NCI-H2029 (cell line): ENCODE measurements at regions not wholly inside any gene's neighbourhood (a gene's known extent, or its start where the extent isn't known, plus 50 kb on each side); places are given as distances from the start of the nearest gene placed in this dataset.

Experiments used
- DNase-seq: peaks from one replicate; lab custom pipeline; 2025; lab: John Stamatoyannopoulos, UW

DNA sequence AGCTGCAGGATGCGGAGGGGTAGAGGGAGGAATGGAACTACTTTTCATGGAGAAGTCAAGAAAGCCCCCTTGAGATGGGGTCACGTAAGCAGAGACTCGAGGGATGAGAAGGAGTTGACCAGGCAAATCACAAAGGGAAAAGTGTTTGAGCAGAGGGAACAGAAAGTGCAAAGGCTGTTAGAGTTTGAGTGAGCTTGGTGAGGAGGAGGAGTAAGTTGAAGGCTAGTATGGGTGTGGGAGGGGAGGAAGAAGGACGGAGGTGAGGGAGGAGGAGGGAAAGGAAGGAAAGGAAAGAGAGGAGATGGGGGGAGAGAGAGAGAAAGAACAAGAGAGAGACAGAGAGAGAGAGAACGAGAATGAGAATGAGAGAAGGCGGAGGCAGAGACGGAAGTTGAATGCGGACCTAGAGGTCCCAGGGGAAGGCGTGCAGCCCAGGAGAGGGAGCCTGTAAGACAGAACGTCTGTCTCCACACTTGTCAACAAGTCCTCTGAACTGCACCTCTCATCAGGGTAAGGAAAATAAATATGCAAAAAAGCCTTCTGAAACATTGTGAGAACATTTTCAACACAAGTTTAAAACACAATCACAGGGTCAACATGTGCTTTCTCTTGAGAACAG, 279.8 kb upstream of the EEF2KMT start:
- DNase-seq, result no peak

DNA sequence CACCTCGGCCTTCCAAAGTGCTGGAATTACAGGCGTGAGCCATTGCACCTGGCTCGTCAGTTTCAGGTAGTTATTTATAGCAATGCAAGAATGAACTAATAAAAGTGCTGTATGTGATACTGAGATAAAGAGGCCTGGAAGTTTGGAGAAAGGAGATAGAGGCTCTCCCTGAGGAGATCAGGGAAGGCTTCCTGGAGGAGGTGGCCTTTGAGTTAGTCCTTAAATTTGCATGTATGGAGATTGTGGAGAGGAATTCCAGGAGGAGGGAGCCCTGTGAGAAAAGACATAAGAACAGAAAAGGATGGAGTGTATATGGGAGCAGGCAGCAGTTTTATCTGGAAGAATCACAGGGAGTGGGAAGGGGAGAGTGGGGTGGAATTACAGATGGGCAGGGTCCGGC, 276.6 kb upstream of the EEF2KMT start:
- no peak for DNase-seq

DNA sequence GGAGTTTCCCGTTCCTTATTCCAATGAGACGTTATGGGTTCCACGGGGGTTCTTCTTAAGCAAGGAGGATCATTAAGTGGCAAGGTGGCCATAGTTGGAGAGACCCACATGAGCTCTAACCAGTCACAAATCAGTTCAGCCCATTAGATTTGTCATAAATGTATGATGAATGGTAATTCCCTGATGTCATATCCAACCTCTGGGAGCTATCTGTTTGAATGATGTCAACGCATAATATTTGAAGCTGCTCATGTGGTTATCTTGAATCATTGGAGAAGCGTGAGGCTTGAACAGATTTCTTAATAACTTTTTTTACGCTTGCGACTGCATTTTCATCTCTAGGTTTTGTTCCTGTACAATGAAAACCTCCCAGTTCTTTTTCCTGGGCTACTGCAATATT, 270.4 kb upstream of the EEF2KMT start:
- DNase-seq, result no peak

DNA sequence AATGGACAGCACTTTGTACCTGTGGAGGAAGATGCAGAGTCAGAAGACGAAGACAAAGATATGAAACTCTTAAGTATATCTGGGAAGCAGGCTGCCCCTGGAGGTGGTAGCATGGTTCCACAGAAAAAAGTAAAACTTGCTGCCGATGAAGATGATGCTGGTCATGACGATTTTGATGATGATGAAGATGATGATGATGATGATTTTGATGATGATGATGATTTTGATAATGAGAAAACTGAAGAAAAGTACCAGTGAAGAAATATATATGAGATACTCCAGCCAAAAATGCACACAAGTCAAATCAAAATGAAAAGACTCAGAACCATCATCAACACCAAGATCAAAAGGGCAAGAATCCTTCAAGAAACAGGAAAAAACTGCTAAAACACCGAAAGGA, 268.5 kb upstream of the EEF2KMT start:
- no peak for DNase-seq

DNA sequence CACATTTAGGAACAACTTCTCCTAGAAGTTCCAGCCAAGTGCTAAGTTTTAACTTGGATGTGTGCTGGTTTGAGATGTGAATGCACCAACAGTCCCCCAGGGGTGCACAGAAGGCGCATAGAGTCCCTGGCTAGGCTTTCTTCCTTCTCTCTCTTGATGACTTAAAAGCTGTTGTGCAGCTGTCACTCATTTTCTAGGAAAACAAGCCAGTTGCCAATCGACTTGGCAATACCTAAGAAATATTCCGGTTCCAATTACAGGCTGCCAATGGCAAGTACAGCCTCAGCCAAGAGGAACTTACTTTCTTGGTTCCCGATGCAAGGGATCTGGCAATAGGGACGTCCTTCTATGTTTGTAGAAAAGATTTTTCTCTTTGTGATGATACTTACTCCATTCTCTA, 266.6 kb upstream of the EEF2KMT start:
- no peak for DNase-seq

GRCh38 chr16:5361322-5361721, 263.7 kb upstream of the EEF2KMT start:
- no peak for DNase-seq

- no peak for DNase-seq
Measured at GRCh38 chr16:5354645-5355044, 257.1 kb upstream of the EEF2KMT start.

DNA sequence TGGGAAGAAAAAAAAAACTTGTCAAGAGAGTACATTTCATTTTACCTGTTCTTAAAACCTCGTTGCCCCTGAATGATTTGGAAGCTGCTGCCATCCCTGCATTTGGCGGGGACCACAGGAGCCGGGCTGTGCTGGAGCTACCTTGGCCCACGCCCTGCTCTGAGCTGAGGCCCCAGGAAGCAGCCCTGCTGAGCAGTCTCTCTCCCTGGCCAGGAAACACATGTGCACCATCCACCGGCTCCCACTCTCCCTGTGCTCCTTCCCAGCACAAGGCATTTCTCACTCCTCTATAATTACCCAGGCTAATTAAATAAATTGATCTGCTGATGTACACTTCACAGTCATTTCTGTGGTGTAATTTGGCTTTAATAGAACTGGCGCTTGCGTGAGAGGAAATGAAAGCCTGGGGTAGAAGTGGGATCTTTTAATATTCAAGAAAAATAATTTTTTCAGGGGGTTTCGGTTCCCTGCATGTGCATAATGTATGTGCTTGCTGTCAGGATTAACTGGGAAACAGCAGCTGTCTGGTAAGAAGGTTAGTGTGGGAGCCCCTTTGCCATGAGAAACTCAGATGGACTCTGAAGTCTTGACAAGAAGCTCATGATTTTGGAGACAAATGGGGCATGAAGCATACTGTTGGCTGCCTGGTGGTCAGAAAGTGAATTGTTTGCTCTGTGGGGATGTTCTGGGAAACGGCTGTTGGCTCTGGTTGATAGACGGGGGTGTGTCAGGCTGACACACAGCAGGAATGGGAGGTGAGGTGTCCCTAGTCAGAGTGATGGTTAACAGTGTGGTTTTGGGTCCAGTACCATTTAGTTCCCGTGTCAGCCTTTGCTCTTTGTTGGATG, 252.3 kb upstream of the EEF2KMT start:
- DNase-seq, result no peak

DNA sequence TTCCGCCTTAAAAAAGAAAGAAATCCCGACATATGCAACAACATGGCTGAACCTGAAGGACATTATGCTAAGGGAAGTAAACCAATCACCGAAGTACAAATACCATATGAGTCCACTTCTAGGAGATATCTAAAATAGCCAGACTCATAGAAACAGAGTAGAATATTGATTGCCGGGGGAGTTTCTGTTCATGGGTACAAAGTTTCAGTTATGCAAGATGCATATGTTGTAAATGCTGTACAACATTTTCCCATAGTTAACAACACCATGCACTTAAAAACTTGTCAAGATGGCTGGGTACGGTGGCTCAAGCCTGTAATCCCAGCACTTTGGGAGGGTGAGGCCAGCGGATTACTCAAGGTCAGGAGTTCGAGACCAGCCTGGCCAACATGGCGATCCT, 251.5 kb upstream of the EEF2KMT start:
- DNase-seq, result no peak

GRCh38 chr16:5347561-5347960, 250.0 kb upstream of the EEF2KMT start:
- DNase-seq, result no peak

- DNase-seq, result no peak
Measured at GRCh38 chr16:5336941-5337340, 239.3 kb upstream of the EEF2KMT start.

DNA sequence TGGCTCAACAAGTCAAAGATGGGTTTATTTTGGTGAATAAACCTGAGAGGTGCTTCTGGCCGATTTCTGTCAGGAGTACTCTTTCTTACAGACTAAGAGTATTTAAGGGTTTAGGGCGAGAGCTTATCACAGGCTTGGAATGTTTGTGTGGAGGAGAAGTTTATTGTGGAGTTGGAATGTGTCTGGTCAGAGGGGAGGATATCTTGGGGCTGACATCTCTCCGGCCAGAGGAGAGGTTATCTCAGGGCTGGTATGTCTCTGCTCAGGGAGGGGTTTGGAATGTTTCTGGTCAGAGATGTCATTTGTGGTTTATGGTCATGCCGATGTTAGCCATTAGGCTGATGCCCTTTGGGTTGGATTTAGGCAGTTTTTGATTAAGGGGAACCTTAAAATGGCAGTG, 236.4 kb upstream of the EEF2KMT start:
- no peak for DNase-seq

DNA sequence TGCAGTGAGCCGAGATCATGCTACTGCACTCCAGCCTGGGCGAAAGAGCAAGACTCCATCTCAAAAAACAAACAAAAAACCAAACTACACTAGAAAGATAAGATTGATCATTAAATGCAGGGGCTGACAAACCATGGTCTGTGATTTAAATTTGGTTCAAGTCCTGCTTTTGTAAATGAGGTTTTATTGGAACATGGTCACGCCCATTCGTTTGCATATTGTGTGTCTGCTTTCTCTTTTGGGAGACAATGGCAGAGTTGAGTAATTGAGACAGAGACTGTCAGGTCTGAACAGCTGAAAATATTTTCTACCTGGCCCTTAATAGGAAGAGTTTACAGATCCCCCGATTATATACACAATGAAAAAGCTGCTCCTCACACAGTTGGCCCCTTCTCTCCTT, 235.5 kb upstream of the EEF2KMT start:
- DNase-seq, result no peak

GRCh38 chr16:5330058-5330457, 232.5 kb upstream of the EEF2KMT start:
- no peak for DNase-seq

GRCh38 chr16:5328546-5328945, 231.0 kb upstream of the EEF2KMT start:
- no peak for DNase-seq

DNA sequence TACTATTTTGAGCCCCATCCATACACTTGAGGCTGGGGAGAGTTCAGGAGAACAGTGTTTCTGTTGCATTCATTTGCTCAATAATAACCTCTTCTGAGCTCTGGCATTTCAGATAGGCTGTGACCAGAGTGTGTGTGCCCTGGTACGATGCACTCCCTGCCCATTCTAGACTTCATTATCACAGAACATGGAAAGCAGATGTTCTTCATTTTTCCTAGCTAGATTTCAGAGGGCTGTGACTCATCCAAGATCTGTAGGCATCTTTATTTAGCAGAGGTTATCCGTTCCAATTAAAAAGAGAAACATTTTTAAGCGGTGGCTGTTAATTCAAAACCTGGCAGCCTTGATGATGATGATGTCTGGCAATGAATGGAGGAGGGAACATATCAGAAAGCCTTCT, 228.8 kb upstream of the EEF2KMT start:
- no peak for DNase-seq

DNA sequence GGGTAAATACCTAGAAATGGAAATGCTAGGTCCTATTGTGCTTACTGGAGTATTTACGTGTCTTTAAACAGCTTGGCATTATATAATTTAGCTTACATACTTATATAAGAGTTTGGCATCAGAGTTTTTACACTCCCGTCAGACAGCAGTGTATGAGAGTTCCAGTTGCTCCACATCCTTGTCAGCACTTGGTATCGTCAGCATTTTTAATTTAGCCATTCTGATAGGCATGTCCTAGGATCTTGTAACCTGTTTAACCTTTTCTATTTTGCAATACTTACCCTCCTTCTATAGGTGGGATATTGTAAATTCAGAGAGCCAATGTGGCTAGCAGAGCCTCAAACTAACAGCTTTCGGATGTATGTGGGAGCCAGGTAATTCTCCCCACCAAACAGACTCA, 228.3 kb upstream of the EEF2KMT start:
- DNase-seq, result no peak

GRCh38 chr16:5323284-5324141, 225.9 kb upstream of the EEF2KMT start:
- no peak for DNase-seq

DNA sequence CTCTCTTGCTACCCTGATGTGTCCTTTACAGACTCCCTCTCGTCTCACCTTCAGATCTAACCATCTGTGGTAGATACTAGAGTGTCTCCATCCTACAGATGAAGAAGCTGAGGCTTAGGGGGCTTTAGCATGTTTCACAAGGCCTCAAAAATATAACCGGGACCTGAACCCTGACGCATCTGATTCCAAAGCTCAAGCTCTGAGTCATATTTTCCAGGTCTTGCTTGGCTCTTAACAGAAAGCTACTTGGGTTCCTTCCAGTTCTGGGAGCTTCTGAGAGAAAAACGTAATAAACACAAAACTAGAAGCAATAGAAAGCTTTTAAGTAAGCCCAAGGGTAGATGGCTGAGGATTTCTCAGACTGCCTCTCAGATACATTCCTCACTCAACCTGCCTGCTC, 224.3 kb upstream of the EEF2KMT start:
- no peak for DNase-seq

GRCh38 chr16:5319799-5320198, 222.2 kb upstream of the EEF2KMT start:
- DNase-seq, result no peak

DNA sequence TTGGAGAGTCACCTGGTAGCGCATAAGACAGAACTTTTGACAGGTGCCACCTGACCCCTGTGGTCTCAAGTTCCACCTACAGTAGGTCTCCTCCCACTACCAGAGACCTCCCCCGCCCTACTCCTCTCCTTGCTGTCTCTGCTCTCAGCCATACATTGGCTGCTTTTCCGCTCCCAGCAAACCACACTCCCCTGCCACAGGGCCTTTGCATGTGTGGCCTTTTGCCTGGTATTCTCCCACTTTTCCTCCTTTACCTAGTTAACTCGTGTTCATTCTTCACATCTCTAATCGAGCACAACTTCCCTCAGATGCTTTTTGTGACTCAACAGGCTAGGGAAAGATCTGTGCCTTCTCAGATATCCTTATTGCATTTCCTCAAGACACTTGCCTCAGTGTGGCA, 218.3 kb upstream of the EEF2KMT start:
- no peak for DNase-seq

GRCh38 chr16:5314377-5314776, 216.8 kb upstream of the EEF2KMT start:
- no peak for DNase-seq
